ENCODE measurements at regions not wholly inside any gene's neighbourhood (a gene's known extent, or its start where the extent isn't known, plus 50 kb on each side); places are given as distances from the start of the nearest gene placed in this dataset.

DNA sequence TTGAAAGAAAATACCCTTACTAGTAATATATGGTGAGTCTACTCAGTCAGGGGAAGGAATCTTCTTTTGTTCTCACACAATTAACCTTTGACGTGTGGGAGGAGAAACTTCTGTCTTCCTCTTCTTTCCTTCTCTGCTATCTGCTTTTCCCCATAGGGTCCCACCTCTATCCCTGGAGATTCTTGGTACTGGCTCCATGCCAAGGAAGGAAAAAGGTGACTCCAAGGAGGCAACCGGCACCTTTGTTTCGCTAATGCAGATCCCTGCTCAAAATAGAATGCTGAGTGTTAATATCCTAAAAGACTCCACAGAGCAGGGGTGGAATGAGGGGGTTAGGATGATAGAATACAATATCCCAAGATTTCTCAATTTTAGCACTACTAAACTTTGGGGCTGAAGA is 116.7 kb downstream of the CD164 start:
- TF ChIP-seq, protein P1, sequence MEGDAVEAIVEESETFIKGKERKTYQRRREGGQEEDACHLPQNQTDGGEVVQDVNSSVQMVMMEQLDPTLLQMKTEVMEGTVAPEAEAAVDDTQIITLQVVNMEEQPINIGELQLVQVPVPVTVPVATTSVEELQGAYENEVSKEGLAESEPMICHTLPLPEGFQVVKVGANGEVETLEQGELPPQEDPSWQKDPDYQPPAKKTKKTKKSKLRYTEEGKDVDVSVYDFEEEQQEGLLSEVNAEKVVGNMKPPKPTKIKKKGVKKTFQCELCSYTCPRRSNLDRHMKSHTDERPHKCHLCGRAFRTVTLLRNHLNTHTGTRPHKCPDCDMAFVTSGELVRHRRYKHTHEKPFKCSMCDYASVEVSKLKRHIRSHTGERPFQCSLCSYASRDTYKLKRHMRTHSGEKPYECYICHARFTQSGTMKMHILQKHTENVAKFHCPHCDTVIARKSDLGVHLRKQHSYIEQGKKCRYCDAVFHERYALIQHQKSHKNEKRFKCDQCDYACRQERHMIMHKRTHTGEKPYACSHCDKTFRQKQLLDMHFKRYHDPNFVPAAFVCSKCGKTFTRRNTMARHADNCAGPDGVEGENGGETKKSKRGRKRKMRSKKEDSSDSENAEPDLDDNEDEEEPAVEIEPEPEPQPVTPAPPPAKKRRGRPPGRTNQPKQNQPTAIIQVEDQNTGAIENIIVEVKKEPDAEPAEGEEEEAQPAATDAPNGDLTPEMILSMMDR (IDR thresholded peaks at IDR 0.05): no peak
- TF ChIP-seq EP300 (IDR thresholded peaks at IDR 0.05) (no peak), POLR2AphosphoS5 (IDR thresholded peaks at IDR 0.05) (no peak)
